Endothelial cell (in vitro differentiated cells): ENCODE measurements at regions not wholly inside any gene's neighbourhood (a gene's known extent, or its start where the extent isn't known, plus 50 kb on each side); places are given as distances from the start of the nearest gene placed in this dataset.

Experiments used
- DNase-seq: peaks from one replicate; pipeline ENCODE4 v3.0.0; 2021; ENCODE audit warnings: low spot score
- H3K27ac Mint-ChIP-seq: one replicate; pipeline ENCODE4 v1.8.0; 2021; ENCODE audit warnings: mixed read lengths, inconsistent platforms; ENCODE audit not compliant: unreplicated experiment
- H3K27me3 Mint-ChIP-seq: one replicate; pipeline ENCODE4 v1.8.0; 2021; ENCODE audit warnings: mild to moderate bottlenecking, moderate library complexity, mixed read lengths, inconsistent platforms; ENCODE audit not compliant: unreplicated experiment
- H3K36me3 Mint-ChIP-seq: one replicate; pipeline ENCODE4 v1.8.0; 2021; ENCODE audit warnings: mild to moderate bottlenecking, low read depth, mixed read lengths, inconsistent platforms; ENCODE audit not compliant: unreplicated experiment
- H3K4me1 Mint-ChIP-seq: one replicate; pipeline ENCODE4 v1.8.0; 2021; ENCODE audit warnings: mild to moderate bottlenecking, mixed read lengths, inconsistent platforms; ENCODE audit not compliant: unreplicated experiment
- H3K4me3 Mint-ChIP-seq: one replicate; pipeline ENCODE4 v1.8.0; 2021; ENCODE audit warnings: mild to moderate bottlenecking, mixed read lengths, inconsistent platforms; ENCODE audit not compliant: unreplicated experiment
- H3K9me3 Mint-ChIP-seq: one replicate; pipeline ENCODE4 v1.8.0; 2021; ENCODE audit warnings: mixed read lengths, inconsistent platforms; ENCODE audit not compliant: unreplicated experiment
- CTCF ChIP-seq: fragments of 200-600 bp; sonication (generic); IDR thresholded peaks from one replicate; pipeline ENCODE4 v1.5.0; 2021; ENCODE audit warnings: antibody characterized with exemption; ENCODE audit not compliant: unreplicated experiment

GRCh38 chr2:85950743-85951142 lies 62.0 kb upstream of the ST3GAL5 start:
- TF ChIP-seq CTCF: no peak
- Mint-ChIP-seq H3K27me3 (peaks cover 2% of the 10 kb centered on the region), H3K9me3 (no peaks in the 10 kb centered on the region), H3K36me3 (peaks cover 8% of the 10 kb centered on the region), H3K27ac (no peak overlapping the region), H3K4me1 (peaks cover 27% of the 10 kb centered on the region), H3K4me3 (no peak overlapping the region)
- DNase-seq: no peak

DNA sequence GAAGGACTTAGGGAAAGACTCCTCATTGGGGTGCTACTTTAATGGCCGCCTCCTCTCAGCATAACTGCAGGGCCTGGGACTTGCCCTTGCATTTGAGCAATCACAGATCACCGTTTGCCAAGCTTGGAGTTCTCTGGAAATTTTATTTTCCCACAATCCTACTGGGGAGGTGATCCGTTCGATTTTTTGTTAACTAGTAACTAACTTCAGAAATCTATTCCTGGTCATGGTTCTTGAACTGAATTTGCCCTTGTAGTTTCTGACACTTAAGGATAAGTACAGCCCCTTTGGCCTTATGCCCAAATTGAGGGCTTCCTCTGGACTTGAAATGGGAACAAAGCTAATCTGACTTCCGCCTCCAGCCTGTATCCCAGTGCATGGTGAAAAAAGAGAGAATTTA lies 60.5 kb upstream of the ST3GAL5 start:
- no peak for DNase-seq
- Mint-ChIP-seq H3K4me3 (no peak overlapping the region), H3K27me3 (peaks cover 2% of the 10 kb centered on the region), H3K27ac (no peak overlapping the region), H3K36me3 (peaks cover 11% of the 10 kb centered on the region), H3K4me1 (peaks cover 23% of the 10 kb centered on the region), H3K9me3 (no peaks in the 10 kb centered on the region)
- no peak for TF ChIP-seq CTCF

- Mint-ChIP-seq H3K4me3 (no peak overlapping the region), H3K36me3 (peaks cover 13% of the 10 kb centered on the region), H3K9me3 (peaks cover 8% of the 10 kb centered on the region), H3K4me1 (peaks cover 11% of the 10 kb centered on the region), H3K27me3 (peaks cover 2% of the 10 kb centered on the region), H3K27ac (no peak overlapping the region)
- no peak for DNase-seq
- no peak for TF ChIP-seq CTCF
These were observed 58.8 kb upstream of the ST3GAL5 start for GRCh38 chr2:85947593-85947992.

- H3K27me3 Mint-ChIP-seq: no peaks in the 10 kb centered on the region
- peaks cover 16% of the 10 kb centered on the region for H3K36me3 Mint-ChIP-seq
- H3K9me3 Mint-ChIP-seq: peaks cover 8% of the 10 kb centered on the region
- no peak for TF ChIP-seq CTCF
- no peaks in the 10 kb centered on the region for H3K4me1 Mint-ChIP-seq
- H3K27ac Mint-ChIP-seq: no peak overlapping the region
- H3K4me3 Mint-ChIP-seq: no peak overlapping the region
- DNase-seq: no peak
These were observed 56.8 kb upstream of the ST3GAL5 start for GRCh38 chr2:85945586-85945985.

DNA sequence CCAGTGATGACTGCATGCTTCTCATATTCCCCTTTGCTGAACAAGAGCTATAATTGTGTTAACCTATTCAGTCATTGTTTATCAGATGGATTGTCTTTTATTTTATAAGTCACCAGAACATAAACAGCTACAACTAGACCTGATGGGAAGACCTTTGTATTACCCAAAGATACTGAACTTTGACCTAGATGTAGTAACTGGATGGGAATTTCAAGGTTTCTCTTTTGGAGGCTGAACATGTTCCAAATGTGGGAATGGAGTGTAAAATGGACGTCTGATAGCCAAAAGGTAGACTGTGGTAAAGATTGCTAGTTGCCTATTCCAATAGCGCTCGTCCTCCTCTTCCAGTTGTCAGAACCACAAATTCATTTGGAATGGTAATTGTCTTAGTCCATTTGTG lies 56.4 kb upstream of the ST3GAL5 start:
- peaks cover 8% of the 10 kb centered on the region for H3K9me3 Mint-ChIP-seq
- no peak for TF ChIP-seq CTCF
- H3K27ac Mint-ChIP-seq: no peak overlapping the region

More for the DNA sequence above, 56.4 kb upstream of the ST3GAL5 start:
- Mint-ChIP-seq H3K36me3 (peaks cover 16% of the 10 kb centered on the region), H3K27me3 (no peaks in the 10 kb centered on the region), H3K4me3 (no peak overlapping the region), H3K4me1 (no peaks in the 10 kb centered on the region)
- DNase-seq: no peak
